ENCODE measurements at regions not wholly inside any gene's neighbourhood (a gene's known extent, or its start where the extent isn't known, plus 50 kb on each side); places are given as distances from the start of the nearest gene placed in this dataset.
A peak's percentile ranks its signal among the peaks of the same experiment; 100 is the strongest.

- peak; percentile 29; the same call in 1 of the 2 replicates for TF ChIP-seq CTCF (IDR thresholded peaks at IDR 0.05; ENCODE audit: borderline replicate concordance, insufficient read depth, low read depth, low read length)
- no peak overlapping the region for H3K4me3 ChIP-seq (ENCODE audit: low read depth, low read length)
These were observed 62.3 kb upstream of the ANO5 start for GRCh38 chr11:22130462-22131053.

- TF ChIP-seq CTCF (IDR thresholded peaks at IDR 0.05; ENCODE audit: borderline replicate concordance, insufficient read depth, low read depth, low read length) = no peak
- H3K4me3 ChIP-seq (ENCODE audit: low read depth, low read length) = no peak overlapping the region
These were observed 59.1 kb upstream of the ANO5 start for GRCh38 chr11:22133776-22134175.

- TF ChIP-seq CTCF (IDR thresholded peaks at IDR 0.05; ENCODE audit: borderline replicate concordance, insufficient read depth, low read depth, low read length) = no peak
- no peak overlapping the region for H3K4me3 ChIP-seq (ENCODE audit: low read depth, low read length)
These were observed 54.6 kb upstream of the ANO5 start for GRCh38 chr11:22138264-22138663.

All from GM12875 (cell line).